AG04450 (cell line): ENCODE measurements at regions not wholly inside any gene's neighbourhood (a gene's known extent, or its start where the extent isn't known, plus 50 kb on each side); places are given as distances from the start of the nearest gene placed in this dataset.

Experiments used
- CTCF ChIA-PET: fragments of 300-600, 350-600 bp; formaldehyde crosslinking; extraction: SDS; loops from one replicate; lab custom pipeline; 2022; ENCODE audit warnings: antibody characterized with exemption, inconsistent platforms; lab: Charles Lee
- POLR2A ChIA-PET: fragments of 350-600 bp; formaldehyde crosslinking; extraction: SDS; loops from one replicate; lab custom pipeline; 2021; ENCODE audit warnings: antibody characterized with exemption, inconsistent platforms; lab: Yijun Ruan, JAX
- DNase-seq: peaks from one replicate; pipeline ENCODE4 v3.0.0-alpha.2; 2011; ENCODE audit warnings: low read depth, low spot score
- H3K27ac ChIP-seq: one replicate; pipeline ENCODE4 v1.5.1; 2012; ENCODE audit warnings: low read depth, low read length, control low read depth
- H3K27me3 ChIP-seq: one replicate; pipeline ENCODE4 v1.6.0; 2012; ENCODE audit warnings: low read length; ENCODE audit not compliant: control insufficient read depth, insufficient read depth
- H3K4me3 ChIP-seq: 2 replicates; pipeline ENCODE4 v1.5.1; 2011; ENCODE audit warnings: mild to moderate bottlenecking, low read depth, low read length, control low read depth
- H3K9me3 ChIP-seq: 2 replicates; pipeline ENCODE4 v1.5.1; 2012; ENCODE audit warnings: low read length; ENCODE audit not compliant: control insufficient read depth, insufficient read depth
- TF ChIP-seq, protein P1 (sequence below): IDR thresholded peaks from 2 replicates; pipeline ENCODE4 v1.5.1; 2011; ENCODE audit warnings: low read depth, low read length, control low read depth, inconsistent platforms

DNA sequence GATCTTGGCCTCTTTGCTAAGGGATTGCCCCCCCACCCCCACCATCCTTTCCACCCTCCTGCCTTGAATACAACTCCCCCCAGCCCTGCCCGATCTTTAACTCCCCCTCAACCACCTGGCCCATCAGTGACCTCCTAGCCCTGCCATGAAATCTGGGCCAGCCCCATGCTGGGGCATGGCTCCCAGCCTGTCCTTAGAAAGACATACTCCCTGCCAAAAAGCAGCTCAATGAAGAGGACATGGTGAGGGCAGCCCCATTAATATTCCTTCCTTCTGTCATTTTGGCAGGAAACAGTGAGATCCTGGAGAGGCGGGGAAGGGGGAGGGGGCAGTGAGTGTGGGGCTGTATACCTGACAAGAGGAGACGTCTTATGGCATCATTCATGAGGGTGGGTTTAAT is 66.8 kb upstream of the DISP3 start:
- POLR2A ChIA-PET = no interaction called here
- Histone ChIP-seq H3K27me3 (peaks cover 10% of the 10 kb centered on the region), H3K9me3 (no peaks in the 10 kb centered on the region), H3K27ac (no peak overlapping the region), H3K4me3 (no peak overlapping the region)
- CTCF ChIA-PET = no interaction called here
- DNase-seq = no peak
- TF ChIP-seq, protein P1, sequence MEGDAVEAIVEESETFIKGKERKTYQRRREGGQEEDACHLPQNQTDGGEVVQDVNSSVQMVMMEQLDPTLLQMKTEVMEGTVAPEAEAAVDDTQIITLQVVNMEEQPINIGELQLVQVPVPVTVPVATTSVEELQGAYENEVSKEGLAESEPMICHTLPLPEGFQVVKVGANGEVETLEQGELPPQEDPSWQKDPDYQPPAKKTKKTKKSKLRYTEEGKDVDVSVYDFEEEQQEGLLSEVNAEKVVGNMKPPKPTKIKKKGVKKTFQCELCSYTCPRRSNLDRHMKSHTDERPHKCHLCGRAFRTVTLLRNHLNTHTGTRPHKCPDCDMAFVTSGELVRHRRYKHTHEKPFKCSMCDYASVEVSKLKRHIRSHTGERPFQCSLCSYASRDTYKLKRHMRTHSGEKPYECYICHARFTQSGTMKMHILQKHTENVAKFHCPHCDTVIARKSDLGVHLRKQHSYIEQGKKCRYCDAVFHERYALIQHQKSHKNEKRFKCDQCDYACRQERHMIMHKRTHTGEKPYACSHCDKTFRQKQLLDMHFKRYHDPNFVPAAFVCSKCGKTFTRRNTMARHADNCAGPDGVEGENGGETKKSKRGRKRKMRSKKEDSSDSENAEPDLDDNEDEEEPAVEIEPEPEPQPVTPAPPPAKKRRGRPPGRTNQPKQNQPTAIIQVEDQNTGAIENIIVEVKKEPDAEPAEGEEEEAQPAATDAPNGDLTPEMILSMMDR = no peak

DNA sequence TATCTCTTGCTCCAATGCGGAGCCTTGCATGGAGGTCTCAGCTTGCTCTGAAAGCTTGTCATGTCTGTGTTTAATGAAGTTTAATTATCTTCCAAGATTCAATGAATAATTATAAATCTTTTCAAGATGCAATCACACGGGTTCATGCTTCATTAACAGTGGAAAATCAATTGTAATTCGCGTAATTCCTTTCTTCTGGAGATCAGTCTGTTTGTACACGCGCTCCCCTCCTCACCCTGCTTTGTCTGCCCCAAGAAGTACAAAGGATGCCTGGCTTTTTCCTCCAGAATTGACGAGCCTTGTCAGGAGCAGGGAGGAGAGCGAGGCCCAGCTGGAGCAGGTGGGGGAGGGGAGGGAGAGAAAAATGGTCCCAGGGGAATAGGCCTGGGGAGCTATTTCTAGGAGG is 65.0 kb upstream of the DISP3 start:
- TF ChIP-seq, protein P1 = no peak
- Histone ChIP-seq H3K27me3 (peaks cover 11% of the 10 kb centered on the region), H3K9me3 (no peaks in the 10 kb centered on the region), H3K4me3 (no peak overlapping the region), H3K27ac (no peak overlapping the region)
- ChIA-PET POLR2A (no interaction called here), CTCF (interaction anchor here (0.7 kb wide), 1 partner anchor 206 kb away, joined by 3 read pairs; no protein-coding TSS in a partner anchor)
- DNase-seq = no peak

DNA sequence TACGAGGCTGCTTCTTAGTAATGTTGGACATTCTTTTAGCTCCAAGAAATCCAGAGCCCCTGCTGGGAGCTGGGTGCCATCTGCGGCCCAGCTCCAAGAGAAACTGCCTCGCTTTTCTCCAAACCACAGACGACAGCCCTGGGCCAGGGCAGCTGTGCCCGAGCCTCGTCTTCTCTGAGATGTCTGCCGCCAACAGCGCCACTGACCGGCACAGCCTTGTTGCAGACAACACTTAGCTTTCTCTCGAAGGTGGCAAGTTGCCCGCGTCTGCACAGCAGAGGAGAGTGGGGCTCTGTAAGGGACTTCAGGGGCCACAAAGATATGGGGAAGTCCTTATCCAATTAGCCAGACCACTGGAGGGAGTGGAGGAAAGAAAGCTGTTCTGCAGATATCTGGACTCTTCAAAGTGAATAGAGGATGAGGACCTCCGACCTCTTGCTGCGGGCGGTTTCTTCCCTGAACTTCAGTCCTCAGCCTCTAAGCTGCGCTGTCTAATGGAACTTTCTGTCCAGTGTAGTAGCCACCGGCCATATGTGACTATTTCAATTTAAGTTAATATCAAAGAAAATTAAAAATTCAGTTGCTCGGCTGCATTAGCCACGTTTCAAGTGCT is 63.9 kb upstream of the DISP3 start:
- H3K9me3 ChIP-seq = no peaks in the 10 kb centered on the region
- no peak for DNase-seq
- no peak overlapping the region for H3K27ac ChIP-seq
- TF ChIP-seq, protein P1 = no peak
- no peak overlapping the region for H3K4me3 ChIP-seq
- ChIA-PET CTCF (no interaction called here), POLR2A (no interaction called here)
- peaks cover 11% of the 10 kb centered on the region for H3K27me3 ChIP-seq

DNA sequence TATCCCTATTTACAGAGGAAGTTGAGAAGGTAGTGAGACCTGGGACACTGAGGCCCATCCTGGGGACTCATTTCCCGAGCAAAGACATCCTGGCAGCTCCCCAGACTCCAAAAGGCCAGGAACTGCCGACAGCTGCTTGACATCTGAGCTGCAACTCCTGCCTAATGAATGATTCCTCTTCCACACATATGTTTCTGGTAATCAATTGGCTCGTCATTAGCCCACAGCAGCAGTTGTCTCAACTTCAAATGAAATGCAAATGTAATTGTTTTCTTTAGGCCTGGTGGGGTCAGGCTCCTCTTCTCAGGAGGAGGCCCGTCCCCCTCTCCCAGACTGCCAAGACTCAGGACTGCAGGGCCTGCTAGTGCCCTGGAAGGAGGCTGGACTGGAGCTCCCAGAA is 61.8 kb upstream of the DISP3 start:
- ChIA-PET CTCF (interaction anchor here (0.7 kb wide), 1 partner anchor 78 kb away, joined by 5 read pairs; no protein-coding TSS in a partner anchor), POLR2A (no interaction called here)
- TF ChIP-seq, protein P1 = no peak
- no peaks in the 10 kb centered on the region for H3K9me3 ChIP-seq
- H3K27ac ChIP-seq = no peak overlapping the region
- no peak for DNase-seq
- peaks cover 14% of the 10 kb centered on the region for H3K27me3 ChIP-seq
- H3K4me3 ChIP-seq = no peak overlapping the region

DNA sequence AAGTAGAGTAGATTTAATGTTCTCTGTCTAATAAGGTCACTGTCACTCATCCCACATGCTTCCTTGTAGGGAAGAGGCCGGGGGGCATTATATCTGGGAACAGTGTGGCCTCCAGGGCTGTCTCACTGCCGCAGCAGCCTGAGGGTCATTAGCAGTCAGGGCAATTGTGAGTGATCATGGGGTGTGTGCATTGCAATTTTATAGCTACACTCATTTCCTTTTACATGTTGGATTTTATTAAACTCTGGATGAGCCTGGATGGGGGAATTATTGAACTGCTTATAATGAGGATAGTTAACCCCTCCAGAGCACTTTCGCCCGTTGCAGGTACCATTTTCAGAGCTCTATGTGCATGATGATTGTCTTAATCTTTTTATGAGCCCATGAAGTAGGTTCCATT is 60.9 kb upstream of the DISP3 start:
- ChIA-PET CTCF (interaction anchor here (0.7 kb wide), 1 partner anchor 79 kb away, joined by 5 read pairs; no protein-coding TSS in a partner anchor), POLR2A (no interaction called here)
- TF ChIP-seq, protein P1 = no peak
- Histone ChIP-seq H3K27me3 (peaks cover 16% of the 10 kb centered on the region), H3K27ac (no peak overlapping the region), H3K9me3 (no peaks in the 10 kb centered on the region), H3K4me3 (no peak overlapping the region)
- DNase-seq = no peak
